ENCODE measurements at regions not wholly inside any gene's neighbourhood (a gene's known extent, or its start where the extent isn't known, plus 50 kb on each side); places are given as distances from the start of the nearest gene placed in this dataset.

GRCh38 chr5:82396871-82397514 is 118.8 kb upstream of the RPS23 start:
- no peak for DNase-seq (ENCODE audit: low spot score)

DNA sequence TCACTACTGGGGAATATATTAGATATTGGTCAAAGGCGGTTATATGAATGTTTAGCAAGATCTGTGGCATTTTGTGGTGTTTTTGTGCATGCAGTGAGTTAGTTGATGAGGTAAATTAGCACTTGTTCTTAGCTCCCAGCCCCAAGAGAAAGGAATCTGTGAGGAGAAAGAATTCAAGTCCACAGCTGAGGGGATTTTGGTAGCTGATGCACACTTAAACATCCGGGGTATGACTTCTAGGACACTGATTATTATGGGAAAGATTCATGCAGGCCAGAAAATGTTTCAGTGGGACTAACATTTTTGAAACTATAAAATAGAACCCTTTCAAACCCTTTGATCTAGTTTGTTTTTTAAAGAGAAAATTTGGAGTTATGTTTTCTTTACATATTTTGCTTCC is 118.2 kb upstream of the RPS23 start:
- no peak for DNase-seq (ENCODE audit: low spot score)

- DNase-seq (ENCODE audit: low spot score), result no peak
Measured at GRCh38 chr5:82393951-82394350, 115.8 kb upstream of the RPS23 start.

GRCh38 chr5:82390088-82390487 is 111.9 kb upstream of the RPS23 start:
- no peak for DNase-seq (ENCODE audit: low spot score)

GRCh38 chr5:82389347-82389746 is 111.2 kb upstream of the RPS23 start:
- no peak for DNase-seq (ENCODE audit: low spot score)

DNA sequence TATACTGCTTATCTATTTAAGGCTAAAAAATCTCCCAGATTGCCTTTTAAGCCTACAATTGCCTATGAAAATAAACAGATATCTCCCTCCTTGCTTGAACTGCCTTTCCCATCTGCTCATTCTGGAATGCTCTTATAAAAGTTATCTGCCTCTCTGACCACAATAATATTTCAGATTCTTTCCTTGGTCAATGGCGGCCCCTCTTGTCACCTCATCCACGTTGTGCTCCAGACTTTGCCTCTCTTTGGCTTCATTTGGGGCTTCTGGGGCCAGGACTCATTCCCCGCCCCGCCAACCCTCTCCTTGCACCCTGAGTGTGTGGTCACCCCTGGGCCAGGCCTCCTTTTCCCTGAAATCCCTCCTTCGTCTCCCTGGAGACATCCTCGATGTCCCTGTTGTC is 110.0 kb upstream of the RPS23 start:
- peak; percentile 31 for DNase-seq (ENCODE audit: low spot score)

DNA sequence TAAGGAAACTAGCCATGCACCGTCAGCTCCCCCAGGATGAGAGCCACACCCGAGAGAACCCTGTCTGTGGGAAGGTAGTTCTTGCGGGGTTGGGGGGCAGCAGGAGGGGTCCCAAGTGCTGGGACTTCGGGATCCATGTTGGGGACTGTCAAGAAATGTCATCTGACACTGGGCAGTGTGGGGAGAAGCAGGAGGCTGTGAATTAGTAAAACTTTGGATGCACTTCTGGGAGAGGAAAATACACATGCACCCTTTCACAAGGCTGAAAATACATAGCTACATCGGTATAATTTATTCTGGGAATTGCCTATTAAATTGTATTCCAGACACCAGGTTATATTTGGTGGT is 109.6 kb upstream of the RPS23 start:
- DNase-seq (ENCODE audit: low spot score), result no peak

DNA sequence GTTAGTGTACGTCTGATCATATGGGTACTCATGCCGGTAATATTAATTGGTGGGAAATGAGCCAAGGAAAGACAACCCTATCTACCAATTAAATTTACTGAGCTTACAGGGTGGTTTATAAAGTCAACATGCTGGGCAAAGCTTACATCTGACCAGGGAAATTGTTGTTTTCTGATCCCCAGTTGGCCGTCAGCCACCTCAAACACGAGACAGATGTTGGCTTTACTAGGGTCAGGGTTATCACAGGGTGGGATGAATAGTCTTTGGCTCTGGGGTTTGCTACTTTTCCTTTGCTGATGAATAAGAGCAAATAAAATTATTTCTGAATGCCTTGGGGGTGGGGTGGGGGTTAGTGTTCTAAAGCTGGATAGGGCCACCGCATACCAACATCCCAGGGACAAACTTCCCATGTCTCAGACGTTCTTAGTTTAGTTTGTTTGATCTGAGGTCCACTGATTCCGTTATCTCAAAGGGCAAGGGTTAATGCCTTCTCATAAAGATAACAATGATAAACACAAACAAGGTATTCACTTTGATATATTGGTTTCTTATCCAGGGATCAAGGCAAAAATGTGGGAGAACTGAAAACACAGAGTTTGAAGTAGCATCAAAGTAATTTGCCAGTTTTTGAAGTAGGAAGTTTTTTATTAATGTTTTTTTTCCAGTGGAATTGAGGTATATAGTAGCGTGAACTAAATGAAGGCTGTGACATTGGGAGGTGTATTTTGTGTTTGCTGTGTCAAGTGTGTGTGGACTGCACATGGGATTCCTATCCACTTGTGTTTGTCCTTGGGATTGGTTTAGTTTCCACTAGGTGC is 109.1 kb upstream of the RPS23 start:
- peak; percentile 81 for DNase-seq (ENCODE audit: low spot score)

GRCh38 chr5:82386576-82386975 is 108.4 kb upstream of the RPS23 start:
- DNase-seq (ENCODE audit: low spot score), result peak; percentile 53

- no peak for DNase-seq (ENCODE audit: low spot score)
Measured at GRCh38 chr5:82384034-82384750, 106.0 kb upstream of the RPS23 start.

DNA sequence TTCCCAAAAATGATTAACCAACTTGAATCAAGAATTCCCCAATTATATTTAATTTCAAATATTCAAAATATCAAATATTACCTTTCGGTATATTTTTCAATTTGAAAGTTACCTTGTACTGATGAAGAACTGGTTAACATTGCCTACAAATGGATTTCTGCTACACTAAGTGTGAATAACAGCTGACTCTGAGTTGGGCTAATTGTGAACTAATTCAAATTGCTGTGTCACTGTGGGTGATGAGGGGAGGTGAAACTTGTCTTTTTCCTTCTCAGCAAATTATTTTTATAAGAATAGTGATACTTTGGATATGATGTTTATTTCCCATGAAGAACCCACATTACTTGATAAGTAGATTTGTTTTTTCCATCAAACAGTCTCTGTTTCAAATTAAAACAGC is 103.4 kb upstream of the RPS23 start:
- no peak for DNase-seq (ENCODE audit: low spot score)

DNA sequence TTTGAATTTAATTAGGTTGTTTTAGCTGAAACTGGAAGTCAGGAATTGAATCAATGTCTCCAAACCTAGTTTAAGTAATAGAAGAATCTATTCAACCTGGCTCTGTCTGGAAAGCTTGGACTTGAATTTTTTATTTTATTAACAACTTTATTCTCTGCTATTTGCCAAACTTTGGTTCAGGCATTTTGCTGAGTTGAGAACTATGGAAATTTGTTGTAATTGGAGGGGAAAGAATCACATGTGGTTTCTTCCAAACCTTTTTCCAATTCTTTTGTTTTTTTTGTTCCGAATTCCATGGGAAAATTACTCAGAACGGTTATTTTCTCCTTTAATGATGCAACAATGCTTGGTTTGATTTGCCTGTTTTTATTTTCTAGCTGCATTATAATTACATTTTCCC is 98.2 kb upstream of the RPS23 start:
- DNase-seq (ENCODE audit: low spot score), result no peak

GRCh38 chr5:82375488-82376244 is 97.5 kb upstream of the RPS23 start:
- DNase-seq (ENCODE audit: low spot score), result peak; percentile 68

DNA sequence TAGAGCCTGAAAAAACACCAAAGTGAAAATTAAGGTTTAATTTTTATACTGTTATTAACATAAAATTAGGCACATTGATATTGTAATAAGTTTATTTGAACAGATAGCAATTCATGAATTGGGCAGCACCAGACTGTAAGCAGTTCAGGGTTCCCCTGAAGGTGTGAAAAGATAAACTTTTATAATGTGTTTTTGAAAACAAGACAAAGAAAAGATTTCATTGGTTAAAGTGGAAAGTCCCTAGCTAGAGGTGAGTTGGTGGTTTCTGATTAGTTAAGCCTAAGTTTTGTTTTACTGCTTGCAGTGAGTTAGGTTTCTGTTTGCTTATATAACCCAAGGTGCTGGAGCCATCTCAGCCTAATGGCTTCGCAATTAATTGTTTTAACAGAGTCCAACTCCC is 96.5 kb upstream of the RPS23 start:
- DNase-seq (ENCODE audit: low spot score), result no peak

DNA sequence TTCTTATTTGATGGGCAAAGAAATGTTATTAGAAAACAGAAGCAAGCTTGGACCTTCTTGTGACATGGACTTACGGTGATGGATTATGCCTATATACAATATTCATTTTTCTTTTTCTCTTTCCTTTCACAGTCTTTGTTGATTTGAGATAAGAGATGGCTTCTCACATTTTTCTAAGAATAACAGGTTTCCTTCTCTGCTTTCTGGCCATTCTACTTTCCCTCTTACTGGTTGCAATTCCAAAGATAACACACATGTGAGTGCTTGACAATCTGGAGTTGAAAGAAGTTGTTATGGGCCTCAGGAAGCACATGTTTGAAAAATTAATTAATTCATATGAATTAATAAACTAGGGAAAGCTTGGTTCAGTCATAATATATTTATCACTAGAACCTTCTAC is 89.8 kb upstream of the RPS23 start:
- DNase-seq (ENCODE audit: low spot score), result no peak

DNA sequence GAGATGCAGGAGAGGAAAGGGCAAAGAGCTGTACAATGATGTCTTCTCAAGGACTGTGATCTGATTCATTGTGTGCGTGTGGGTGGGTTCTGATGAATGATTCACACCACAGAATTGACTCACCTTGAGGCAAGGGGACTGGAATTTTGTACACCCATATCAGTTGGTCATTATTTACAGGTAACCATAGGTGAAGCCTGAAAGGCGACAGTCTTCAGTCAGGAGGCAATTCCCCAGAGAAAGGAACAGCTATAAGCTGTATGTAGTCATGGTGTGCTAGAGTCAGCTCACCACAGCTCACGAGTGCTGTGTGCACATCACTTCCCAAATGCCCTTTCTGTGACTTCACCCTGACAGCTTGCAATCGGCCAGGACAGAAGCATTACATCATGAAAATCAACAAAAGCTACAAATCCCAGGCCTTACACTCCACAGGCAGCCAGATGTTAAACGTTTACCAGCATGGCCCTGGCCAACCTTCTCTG is 87.6 kb upstream of the RPS23 start:
- DNase-seq (ENCODE audit: low spot score), result peak; percentile 68

DNA sequence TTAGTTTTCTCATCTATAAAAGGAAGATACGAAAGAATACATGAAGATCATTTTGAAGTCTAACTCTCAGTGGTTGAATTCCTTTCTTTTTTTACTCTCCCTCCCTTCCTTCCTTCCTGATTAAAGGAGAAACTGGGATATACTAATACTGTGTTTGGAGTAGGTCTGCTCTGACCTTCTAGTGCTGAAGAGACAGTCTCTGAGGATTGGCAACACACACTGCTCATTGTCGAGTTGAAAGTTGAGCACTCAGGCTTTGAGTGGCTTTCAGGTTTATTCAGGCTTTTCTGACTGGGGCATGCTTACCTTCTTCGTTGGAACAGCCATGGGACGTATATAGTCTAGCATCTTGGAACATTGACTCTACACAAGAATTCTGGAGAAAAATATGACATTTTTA is 86.9 kb upstream of the RPS23 start:
- no peak for DNase-seq (ENCODE audit: low spot score)

GRCh38 chr5:82364497-82364896 is 86.3 kb upstream of the RPS23 start:
- DNase-seq (ENCODE audit: low spot score), result no peak

DNA sequence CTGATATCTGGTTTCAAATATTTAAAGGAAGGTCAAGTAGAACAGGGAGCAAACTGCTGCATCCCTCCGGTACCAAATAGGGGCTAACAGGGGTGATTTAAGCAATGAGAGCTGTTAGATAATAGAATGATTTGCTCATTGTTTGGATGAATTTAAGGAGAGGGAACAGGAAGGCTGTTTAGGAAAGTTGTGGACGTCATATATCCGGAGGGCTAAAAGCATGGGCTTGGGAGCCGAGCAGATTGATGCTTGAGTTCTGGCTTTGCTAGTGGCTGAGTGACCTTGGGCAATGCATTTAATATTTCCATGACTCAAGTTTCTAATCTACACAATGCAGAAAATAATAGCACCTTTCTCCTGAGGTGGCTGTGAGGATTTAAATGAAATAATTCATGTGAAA is 85.4 kb upstream of the RPS23 start:
- no peak for DNase-seq (ENCODE audit: low spot score)

- DNase-seq (ENCODE audit: low spot score), result no peak
Measured at GRCh38 chr5:82362636-82363035, 84.5 kb upstream of the RPS23 start.

- DNase-seq (ENCODE audit: low spot score), result no peak
Measured at GRCh38 chr5:82360022-82360421, 81.9 kb upstream of the RPS23 start.

- no peak for DNase-seq (ENCODE audit: low spot score)
Measured at GRCh38 chr5:82359272-82359671, 81.1 kb upstream of the RPS23 start.

All from SW480 (cell line).